Peyer's patch (tissue), 4 donors: ENCODE measurements at regions not wholly inside any gene's neighbourhood (a gene's known extent, or its start where the extent isn't known, plus 50 kb on each side); places are given as distances from the start of the nearest gene placed in this dataset.

Experiments
- DNase-seq, 3 donors: peaks; one replicate each; pipeline ENCODE4 v3.0.0-alpha.2; 2017 to 2019
- H3K27ac ChIP-seq, 4 donors: fragments of 200-600 bp; sonication (generic); one replicate each; pipeline ENCODE4 v1.5.1; 2016 to 2019
- H3K27me3 ChIP-seq, 2 donors: fragments of 200-600 bp; sonication (generic); one replicate each; pipeline ENCODE4 v1.5.1; 2019
- H3K36me3 ChIP-seq, 3 donors: fragments of 200-600 bp; sonication (generic); one replicate each; pipeline ENCODE4 v1.5.1; 2016 to 2019
- H3K4me1 ChIP-seq, 4 donors: fragments of 200-600 bp; sonication (generic); one replicate each; pipeline ENCODE4 v1.5.1; 2016 to 2019
- H3K4me3 ChIP-seq, 4 donors: fragments of 200-600 bp; sonication (generic); 1 replicate in 3 of 4; 2 replicates in 1 of 4; pipeline ENCODE4 v1.5.1; 2016 to 2019; ENCODE audit warnings: mild to moderate bottlenecking in 1 of 4
- H3K9me3 ChIP-seq, 4 donors: fragments of 200-600 bp; sonication (generic); one replicate each; pipeline ENCODE4 v1.5.1; 2016 to 2019; ENCODE audit warnings: mild to moderate bottlenecking in 1 of 4
- CTCF ChIP-seq, 6 experiments: fragments of 450-650 bp in 4 of 6; fragments of 200-600 bp in 2 of 6; sonication (generic) in 1 of 6; IDR thresholded peaks; one replicate each; pipeline ENCODE4 v1.5.1; 2017 to 2019; ENCODE audit warnings: antibody characterized with exemption in 6 of 6, mild to moderate bottlenecking in 3 of 6, moderate library complexity in 1 of 6
- POLR2A ChIP-seq, 2 donors: fragments of 450-650 bp; IDR thresholded peaks; one replicate each; pipeline ENCODE4 v1.5.1; 2017; ENCODE audit warnings: antibody characterized with exemption in 2 of 2, mild to moderate bottlenecking in 2 of 2, moderate library complexity in 2 of 2

- TF ChIP-seq POLR2A (IDR thresholded peaks at IDR 0.05) (no peak), CTCF (IDR thresholded peaks at IDR 0.05) (no peak)
- no peak for DNase-seq
- Histone ChIP-seq H3K9me3 (no peaks in the 10 kb centered on the region), H3K4me3 (no peak overlapping the region), H3K4me1 (no peaks in the 10 kb centered on the region), H3K27ac (no peak overlapping the region), H3K36me3 (no peaks in the 10 kb centered on the region), H3K27me3 (no peaks in the 10 kb centered on the region)
These were observed 1254.3 kb upstream of the AGA start for GRCh38 chr4:178696515-178696914.

GRCh38 chr4:178712486-178712885 lies 1270.2 kb upstream of the AGA start:
- no peak for TF ChIP-seq CTCF (IDR thresholded peaks at IDR 0.05)
- TF ChIP-seq POLR2A (IDR thresholded peaks at IDR 0.05): no peak
- Histone ChIP-seq H3K4me1 (no peaks in the 10 kb centered on the region), H3K27ac (no peak overlapping the region), H3K36me3 (no peaks in the 10 kb centered on the region), H3K4me3 (no peak overlapping the region), H3K27me3 (no peaks in the 10 kb centered on the region), H3K9me3 (no peaks in the 10 kb centered on the region)
- no peak for DNase-seq

GRCh38 chr4:178738026-178738425 lies 1295.8 kb upstream of the AGA start:
- H3K9me3 ChIP-seq: no peaks in the 10 kb centered on the region
- no peaks in the 10 kb centered on the region for H3K27me3 ChIP-seq
- no peak overlapping the region for H3K27ac ChIP-seq
- no peak for DNase-seq
- H3K36me3 ChIP-seq: no peaks in the 10 kb centered on the region
- no peak overlapping the region for H3K4me3 ChIP-seq
- TF ChIP-seq CTCF (IDR thresholded peaks at IDR 0.05): no peak
- TF ChIP-seq POLR2A (IDR thresholded peaks at IDR 0.05): no peak
- H3K4me1 ChIP-seq: no peaks in the 10 kb centered on the region

GRCh38 chr4:178745203-178745602 lies 1303.0 kb upstream of the AGA start:
- Histone ChIP-seq H3K4me1 (no peaks in the 10 kb centered on the region), H3K36me3 (no peaks in the 10 kb centered on the region), H3K4me3 (no peak overlapping the region), H3K27me3 (no peaks in the 10 kb centered on the region), H3K9me3 (no peaks in the 10 kb centered on the region), H3K27ac (no peak overlapping the region)
- TF ChIP-seq CTCF (IDR thresholded peaks at IDR 0.05): no peak
- TF ChIP-seq POLR2A (IDR thresholded peaks at IDR 0.05): no peak
- no peak for DNase-seq

- Histone ChIP-seq H3K36me3 (no peaks in the 10 kb centered on the region), H3K4me1 (no peaks in the 10 kb centered on the region), H3K9me3 (no peaks in the 10 kb centered on the region), H3K27ac (no peak overlapping the region), H3K27me3 (no peaks in the 10 kb centered on the region), H3K4me3 (no peak overlapping the region)
- TF ChIP-seq CTCF (IDR thresholded peaks at IDR 0.05) (no peak), POLR2A (IDR thresholded peaks at IDR 0.05) (no peak)
- DNase-seq: no peak
These were observed 1310.8 kb upstream of the AGA start for GRCh38 chr4:178752954-178753525.

GRCh38 chr4:178778496-178778895 lies 1336.3 kb upstream of the AGA start:
- Histone ChIP-seq H3K36me3 (no peaks in the 10 kb centered on the region), H3K4me1 (no peaks in the 10 kb centered on the region), H3K4me3 (no peak overlapping the region), H3K27me3 (no peaks in the 10 kb centered on the region), H3K27ac (no peak overlapping the region), H3K9me3 (no peaks in the 10 kb centered on the region)
- no peak for DNase-seq
- no peak for TF ChIP-seq CTCF (IDR thresholded peaks at IDR 0.05)
- no peak for TF ChIP-seq POLR2A (IDR thresholded peaks at IDR 0.05)
